HG03575 (cell line): ENCODE measurements at regions not wholly inside any gene's neighbourhood (a gene's known extent, or its start where the extent isn't known, plus 50 kb on each side); places are given as distances from the start of the nearest gene placed in this dataset.
"Not testable (repeated sequence)": the region's sequence is repeated elsewhere in the genome, so short reads cannot be mapped to it uniquely, and the experiment has no call there.

Experiments used
- ATAC-seq: cut with Tn5 transposase; IDR thresholded peaks from one replicate; pipeline ENCODE4 v1.9.1; 2021; ENCODE audit not compliant: unreplicated experiment, insufficient number of reproducible peaks, low FRiP score; ENCODE audit errors: extremely low read depth

DNA sequence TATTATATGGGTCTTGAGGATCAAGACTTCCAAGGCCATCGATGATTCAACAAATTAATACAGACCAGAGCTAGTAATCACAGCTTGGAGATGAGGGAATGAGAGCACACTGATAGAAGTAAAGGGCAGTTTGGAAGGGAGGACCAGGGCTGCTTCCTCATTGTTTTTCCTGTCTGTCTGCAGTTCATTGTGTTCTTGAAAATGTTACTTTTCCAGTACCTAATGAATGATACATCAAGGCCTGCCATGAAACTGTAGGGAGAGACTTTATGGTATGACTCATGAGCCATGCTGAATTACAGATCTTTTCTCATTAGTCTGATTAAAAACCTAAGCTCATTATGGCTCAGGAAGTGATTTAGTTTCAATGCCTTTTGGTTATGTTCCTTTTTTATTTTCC is 855.6 kb downstream of the KCNA4 start:
- ATAC-seq, result no peak

DNA sequence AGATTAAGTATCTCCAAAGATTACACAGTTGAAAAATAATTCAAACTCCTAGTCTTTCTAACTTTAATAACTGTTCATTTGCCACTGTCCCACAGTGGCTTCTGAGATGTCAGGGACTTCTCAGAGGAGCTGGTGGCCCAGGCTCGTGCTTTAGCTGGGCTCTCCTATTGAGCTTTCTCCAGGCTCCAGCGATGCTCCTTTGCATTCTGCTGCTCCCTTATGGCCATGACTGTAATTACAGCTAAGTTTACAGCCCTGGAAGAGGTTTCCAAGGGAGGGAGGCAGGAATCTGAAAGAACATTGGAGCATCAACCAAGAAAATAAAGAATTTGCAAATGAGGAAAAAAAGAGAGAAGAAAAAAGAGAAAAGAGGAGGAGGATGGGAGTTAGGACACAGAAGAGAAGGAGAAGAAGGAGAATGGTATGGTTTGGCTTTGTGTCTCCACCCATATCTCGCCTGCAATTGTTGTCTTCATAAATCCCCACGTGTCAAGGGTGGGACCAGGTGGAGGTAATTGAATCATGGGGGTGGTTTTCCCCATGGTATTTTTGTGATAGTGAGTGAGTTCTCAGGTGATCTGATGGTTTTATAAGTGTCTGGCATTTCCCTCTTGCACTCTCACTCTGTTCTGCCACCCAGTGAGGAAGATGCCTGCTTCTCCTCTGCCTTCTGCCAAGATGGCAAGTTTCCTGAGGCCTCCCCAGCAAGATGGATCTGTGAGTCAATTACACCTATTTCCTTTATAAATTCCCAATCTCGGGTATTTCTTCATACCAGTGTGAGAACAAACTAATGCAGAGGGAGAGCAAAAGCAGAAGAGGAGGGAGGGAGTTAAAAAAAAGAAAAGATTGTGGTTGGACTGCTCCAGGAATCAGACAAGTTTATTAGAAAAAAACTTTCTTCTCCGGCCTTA is 857.0 kb downstream of the KCNA4 start:
- no peak for ATAC-seq

GRCh38 chr11:29153078-29153477 is 863.8 kb downstream of the KCNA4 start:
- no peak for ATAC-seq

- not testable (repeated sequence) for ATAC-seq
These were observed 874.3 kb downstream of the KCNA4 start for GRCh38 chr11:29142573-29142972.

- no peak for ATAC-seq
These were observed 881.3 kb downstream of the KCNA4 start for GRCh38 chr11:29135504-29135903.

GRCh38 chr11:29131055-29131454 is 885.8 kb downstream of the KCNA4 start:
- no peak for ATAC-seq

DNA sequence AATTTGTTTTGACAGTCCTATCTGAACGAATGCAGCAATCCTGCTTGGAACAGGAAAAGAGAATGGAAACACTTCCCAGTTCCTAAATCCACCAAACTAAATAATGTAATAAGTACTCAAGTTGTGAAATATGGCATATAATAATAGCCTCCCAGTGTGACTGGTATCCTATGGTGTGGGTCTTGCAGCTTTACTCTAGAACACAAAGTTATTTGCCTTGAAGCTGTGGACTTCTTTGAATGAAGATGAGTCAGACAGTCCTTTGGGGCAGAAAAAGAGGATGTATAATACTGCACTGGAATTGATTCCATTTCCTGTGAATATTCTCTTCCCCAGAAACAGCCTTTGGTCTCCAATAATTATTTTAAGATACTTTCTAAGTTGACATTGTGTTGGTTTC is 887.0 kb downstream of the KCNA4 start:
- ATAC-seq, result no peak

GRCh38 chr11:29127461-29127860 is 889.4 kb downstream of the KCNA4 start:
- ATAC-seq, result no peak

- no peak for ATAC-seq
These were observed 891.2 kb downstream of the KCNA4 start for GRCh38 chr11:29125606-29126005.

DNA sequence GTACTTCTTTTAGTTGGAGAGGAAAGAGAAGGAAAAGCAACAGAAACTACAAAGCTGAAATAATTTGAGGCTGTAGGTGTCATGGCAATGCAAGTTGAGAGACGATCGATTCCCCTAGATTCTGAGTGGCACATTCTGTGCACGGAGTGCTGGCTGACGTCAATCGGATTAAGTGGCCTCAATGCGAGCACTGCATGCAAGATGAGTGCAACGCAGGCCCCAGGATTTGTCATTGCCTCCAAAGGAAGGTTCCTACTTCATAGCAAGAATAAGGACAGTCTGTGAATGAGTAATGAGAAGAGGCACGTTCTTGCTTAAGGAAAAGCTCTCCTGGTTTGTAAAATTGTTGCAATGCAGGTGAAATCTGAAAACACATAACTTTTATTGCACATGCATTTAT is 892.4 kb downstream of the KCNA4 start:
- no peak for ATAC-seq

DNA sequence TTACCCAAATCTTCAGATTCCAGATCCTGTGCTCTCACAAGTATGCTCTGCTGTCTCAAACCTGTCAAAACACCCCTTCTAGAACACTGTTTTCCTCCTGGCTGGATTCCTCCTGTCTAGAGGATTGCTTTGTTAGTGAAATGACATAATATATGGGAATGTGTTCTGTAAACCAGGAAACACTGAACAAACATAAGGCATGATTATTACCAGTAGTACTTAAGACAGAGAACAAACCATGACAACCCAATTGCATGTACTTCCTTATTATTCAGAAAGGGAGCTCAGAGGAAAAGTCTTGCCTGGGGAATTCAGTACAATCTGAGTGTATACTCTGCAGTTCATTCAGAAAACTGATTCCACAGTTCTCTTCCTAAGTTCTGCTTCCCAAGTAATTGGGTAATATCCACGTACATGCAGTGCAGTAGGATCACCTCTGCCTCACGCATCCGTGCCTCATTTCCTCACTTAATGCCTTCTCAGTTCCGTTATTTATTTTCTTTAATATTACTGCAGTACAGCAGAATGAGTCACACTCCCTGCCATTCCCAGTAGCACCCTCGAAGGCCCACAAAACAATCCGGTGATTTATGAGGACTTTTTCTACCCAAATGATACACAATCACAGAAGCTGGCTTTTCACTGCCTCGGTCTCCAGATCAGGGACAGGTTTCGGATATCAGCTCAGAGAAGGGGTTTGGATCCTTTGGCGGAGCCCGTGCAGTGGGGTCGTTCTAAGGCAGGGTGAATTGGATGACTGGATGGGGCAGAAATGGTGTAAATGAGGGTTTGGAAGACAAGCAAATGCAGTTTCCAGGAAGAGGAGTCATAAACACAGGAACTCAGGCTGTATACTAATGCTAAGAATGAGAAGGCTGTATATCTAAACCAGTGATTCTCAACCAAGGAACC is 896.9 kb downstream of the KCNA4 start:
- ATAC-seq, result no peak

- ATAC-seq, result no peak
These were observed 897.7 kb downstream of the KCNA4 start for GRCh38 chr11:29119116-29119515.

DNA sequence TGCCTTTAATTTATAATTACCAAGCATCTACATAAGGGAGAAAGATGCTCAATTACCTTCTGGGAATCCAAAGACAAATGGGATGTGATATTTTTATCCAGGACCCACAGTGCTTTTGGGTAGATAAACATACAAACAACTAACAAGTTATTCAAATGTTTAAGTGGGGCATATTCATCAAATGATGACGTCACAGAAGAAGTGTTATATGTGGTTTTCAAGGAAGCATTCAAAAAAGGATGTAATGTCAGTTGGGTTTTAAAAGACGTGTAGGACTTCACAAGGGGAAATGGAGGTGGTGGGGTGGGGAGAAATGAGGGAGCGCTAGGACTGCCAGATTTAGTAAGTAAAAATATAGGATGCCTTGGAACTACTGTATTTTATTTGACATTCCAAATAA is 915.9 kb downstream of the KCNA4 start:
- no peak for ATAC-seq

DNA sequence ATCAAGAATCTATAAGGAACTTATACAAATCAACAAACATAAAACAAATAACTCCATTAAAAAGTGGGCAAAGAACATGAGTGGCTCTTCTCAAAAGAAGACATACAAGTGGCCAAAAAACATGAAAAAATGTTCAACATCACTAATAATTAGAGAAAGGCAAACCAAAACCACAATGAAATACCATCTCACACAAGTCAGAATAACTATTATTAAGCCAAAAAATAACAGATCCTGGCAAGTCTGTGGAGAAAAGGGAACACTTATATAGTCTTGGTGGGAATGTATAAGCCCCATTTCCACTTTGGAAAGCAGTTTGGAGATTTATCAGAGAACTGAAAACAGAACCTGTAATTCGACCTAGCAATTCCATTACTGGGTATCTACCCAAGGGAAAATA is 921.0 kb downstream of the KCNA4 start:
- no peak for ATAC-seq

DNA sequence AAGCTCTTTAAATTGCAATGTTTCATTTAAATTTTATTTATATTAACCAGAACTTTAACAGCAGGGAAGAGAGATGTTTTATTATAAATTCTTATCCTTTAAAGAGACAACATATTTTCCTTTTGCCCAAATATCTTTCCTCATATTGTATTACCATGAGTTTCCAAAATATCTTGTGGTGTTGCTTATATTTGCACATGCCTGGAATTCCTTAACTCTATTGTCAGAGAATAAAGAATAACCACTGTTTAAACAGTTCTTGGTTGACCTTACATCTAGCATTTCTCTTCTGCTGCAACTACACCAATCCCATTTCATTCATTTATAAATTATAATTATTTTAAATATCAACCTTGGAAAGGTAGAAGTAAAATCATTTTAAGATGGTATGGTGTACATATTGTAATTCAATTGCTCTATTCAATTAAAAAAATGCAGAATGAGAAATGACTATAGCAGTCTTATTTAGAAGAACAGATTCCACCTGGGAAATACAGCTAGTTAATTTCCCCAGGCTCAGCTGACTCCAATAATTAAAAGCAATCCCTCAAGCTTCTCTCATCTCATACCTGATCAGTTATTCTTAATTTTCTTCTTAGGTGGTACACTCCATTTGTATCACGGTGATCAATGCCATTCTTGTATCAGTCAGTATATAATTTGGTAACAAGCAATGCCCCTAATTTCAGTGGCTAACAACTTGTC is 923.3 kb downstream of the KCNA4 start:
- ATAC-seq, result no peak

GRCh38 chr11:29087200-29087812 is 929.5 kb downstream of the KCNA4 start:
- ATAC-seq, result no peak

DNA sequence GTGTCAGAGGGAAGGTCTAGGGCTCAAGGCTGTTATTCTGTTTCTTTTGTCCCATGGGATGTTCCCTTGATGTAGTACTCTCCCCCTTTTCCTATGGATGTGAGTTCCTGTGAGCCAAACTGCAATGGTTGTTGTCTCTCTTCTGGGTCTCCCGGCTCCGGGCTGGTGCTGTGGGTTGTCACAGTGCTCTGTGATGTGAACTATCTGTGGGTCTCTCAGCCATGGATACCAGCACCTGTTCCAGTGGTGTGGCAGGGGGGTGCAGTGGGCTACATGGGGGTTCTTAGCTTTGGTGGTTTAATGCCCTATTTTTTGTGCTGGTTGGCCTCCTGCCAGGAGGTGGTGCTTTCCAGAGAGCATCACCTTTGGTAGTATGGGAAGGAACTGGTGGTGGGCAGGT is 941.1 kb downstream of the KCNA4 start:
- ATAC-seq, result no peak

DNA sequence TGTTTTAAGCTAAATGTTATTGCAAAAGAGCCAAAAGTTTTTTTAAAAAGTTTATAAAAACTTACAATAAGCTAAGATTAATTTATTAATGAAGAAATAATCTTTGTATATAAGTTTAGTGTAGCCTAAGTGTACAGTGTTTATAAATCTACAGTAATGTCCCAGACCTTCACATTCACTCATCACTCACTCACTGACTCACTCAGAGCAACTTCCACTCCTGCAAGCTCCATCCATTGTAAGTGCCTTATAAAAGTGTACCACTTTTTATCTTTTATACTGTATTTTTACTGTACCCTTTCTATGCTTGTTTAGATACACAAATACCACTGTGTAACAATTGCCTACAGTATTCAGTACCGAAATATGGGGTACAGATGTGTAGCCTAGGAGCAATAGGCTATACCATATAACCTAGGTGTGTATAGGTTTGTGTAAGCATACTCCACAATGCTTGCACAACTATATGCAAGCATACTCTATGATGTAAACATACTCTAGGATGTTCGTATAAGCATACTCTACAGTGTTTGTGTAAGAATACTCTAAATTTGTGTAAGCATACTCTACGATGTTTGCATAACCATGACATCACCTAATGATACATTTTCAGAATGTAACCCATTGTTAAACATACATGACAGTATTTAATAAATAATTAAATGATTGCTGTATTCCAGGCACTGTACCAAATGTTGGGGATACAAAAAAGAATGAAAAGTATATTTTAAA is 953.0 kb downstream of the KCNA4 start:
- no peak for ATAC-seq
